ENCODE measurements at regions not wholly inside any gene's neighbourhood (a gene's known extent, or its start where the extent isn't known, plus 50 kb on each side); places are given as distances from the start of the nearest gene placed in this dataset.
"Not testable (repeated sequence)": the region's sequence is repeated elsewhere in the genome, so short reads cannot be mapped to it uniquely, and the experiment has no call there.

GRCh38 chr4:53840643-53841042, 223.8 kb downstream of the CHIC2 start:
- TF ChIP-seq POLR2A (IDR thresholded peaks at IDR 0.05; ENCODE audit: low read depth, low read length): no peak
- no peak for DNase-seq (ENCODE audit: insufficient read length, low spot score)
- no peak for FAIRE-seq

GRCh38 chr4:53833302-53834003, 231.0 kb downstream of the CHIC2 start:
- not testable (repeated sequence) for DNase-seq (ENCODE audit: insufficient read length, low spot score); FAIRE-seq

GRCh38 chr4:53832549-53832948, 231.9 kb downstream of the CHIC2 start:
- DNase-seq (ENCODE audit: insufficient read length, low spot score) (no peak), FAIRE-seq (no peak)
- TF ChIP-seq POLR2A (IDR thresholded peaks at IDR 0.05; ENCODE audit: low read depth, low read length): no peak

- DNase-seq (ENCODE audit: insufficient read length, low spot score): no peak
- FAIRE-seq: no peak
- TF ChIP-seq POLR2A (IDR thresholded peaks at IDR 0.05; ENCODE audit: low read depth, low read length): no peak
These were observed 233.9 kb downstream of the CHIC2 start for GRCh38 chr4:53830511-53830910.

- TF ChIP-seq POLR2A (IDR thresholded peaks at IDR 0.05; ENCODE audit: low read depth, low read length): no peak
- FAIRE-seq (no peak), DNase-seq (ENCODE audit: insufficient read length, low spot score) (no peak)
These were observed 230.0 kb upstream of the LNX1 start for GRCh38 chr4:53821179-53821851.

GRCh38 chr4:53818104-53818503, 226.8 kb upstream of the LNX1 start:
- DNase-seq (ENCODE audit: insufficient read length, low spot score) (no peak), FAIRE-seq (no peak)
- no peak for TF ChIP-seq POLR2A (IDR thresholded peaks at IDR 0.05; ENCODE audit: low read depth, low read length)

GRCh38 chr4:53816561-53816960, 225.3 kb upstream of the LNX1 start:
- TF ChIP-seq POLR2A (IDR thresholded peaks at IDR 0.05; ENCODE audit: low read depth, low read length): no peak
- no peak for DNase-seq (ENCODE audit: insufficient read length, low spot score)
- no peak for FAIRE-seq

- no peak for FAIRE-seq
- no peak for TF ChIP-seq POLR2A (IDR thresholded peaks at IDR 0.05; ENCODE audit: low read depth, low read length)
- no peak for DNase-seq (ENCODE audit: insufficient read length, low spot score)
These were observed 224.0 kb upstream of the LNX1 start for GRCh38 chr4:53815281-53815680.

- no peak for FAIRE-seq
- no peak for TF ChIP-seq POLR2A (IDR thresholded peaks at IDR 0.05; ENCODE audit: low read depth, low read length)
- DNase-seq (ENCODE audit: insufficient read length, low spot score): no peak
These were observed 222.7 kb upstream of the LNX1 start for GRCh38 chr4:53813998-53814397.

GRCh38 chr4:53810643-53811042, 219.4 kb upstream of the LNX1 start:
- FAIRE-seq (no peak), DNase-seq (ENCODE audit: insufficient read length, low spot score) (no peak)
- no peak for TF ChIP-seq POLR2A (IDR thresholded peaks at IDR 0.05; ENCODE audit: low read depth, low read length)

GRCh38 chr4:53809816-53810215, 218.5 kb upstream of the LNX1 start:
- TF ChIP-seq POLR2A (IDR thresholded peaks at IDR 0.05; ENCODE audit: low read depth, low read length): no peak
- FAIRE-seq (no peak), DNase-seq (ENCODE audit: insufficient read length, low spot score) (no peak)

GRCh38 chr4:53805291-53805690, 214.0 kb upstream of the LNX1 start:
- TF ChIP-seq POLR2A (IDR thresholded peaks at IDR 0.05; ENCODE audit: low read depth, low read length): no peak
- no peak for FAIRE-seq
- no peak for DNase-seq (ENCODE audit: insufficient read length, low spot score)

- peak; percentile 5 for DNase-seq (ENCODE audit: insufficient read length, low spot score)
- FAIRE-seq: no peak
- no peak for TF ChIP-seq POLR2A (IDR thresholded peaks at IDR 0.05; ENCODE audit: low read depth, low read length)
These were observed 213.4 kb upstream of the LNX1 start for GRCh38 chr4:53804719-53805118.

- no peak for TF ChIP-seq POLR2A (IDR thresholded peaks at IDR 0.05; ENCODE audit: low read depth, low read length)
- FAIRE-seq (no peak), DNase-seq (ENCODE audit: insufficient read length, low spot score) (no peak)
These were observed 211.2 kb upstream of the LNX1 start for GRCh38 chr4:53802500-53802899.

GRCh38 chr4:53801373-53801772, 210.1 kb upstream of the LNX1 start:
- no peak for DNase-seq (ENCODE audit: insufficient read length, low spot score)
- TF ChIP-seq POLR2A (IDR thresholded peaks at IDR 0.05; ENCODE audit: low read depth, low read length): no peak
- FAIRE-seq: no peak
